ENCODE measurements at regions not wholly inside any gene's neighbourhood (a gene's known extent, or its start where the extent isn't known, plus 50 kb on each side); places are given as distances from the start of the nearest gene placed in this dataset.

DNA sequence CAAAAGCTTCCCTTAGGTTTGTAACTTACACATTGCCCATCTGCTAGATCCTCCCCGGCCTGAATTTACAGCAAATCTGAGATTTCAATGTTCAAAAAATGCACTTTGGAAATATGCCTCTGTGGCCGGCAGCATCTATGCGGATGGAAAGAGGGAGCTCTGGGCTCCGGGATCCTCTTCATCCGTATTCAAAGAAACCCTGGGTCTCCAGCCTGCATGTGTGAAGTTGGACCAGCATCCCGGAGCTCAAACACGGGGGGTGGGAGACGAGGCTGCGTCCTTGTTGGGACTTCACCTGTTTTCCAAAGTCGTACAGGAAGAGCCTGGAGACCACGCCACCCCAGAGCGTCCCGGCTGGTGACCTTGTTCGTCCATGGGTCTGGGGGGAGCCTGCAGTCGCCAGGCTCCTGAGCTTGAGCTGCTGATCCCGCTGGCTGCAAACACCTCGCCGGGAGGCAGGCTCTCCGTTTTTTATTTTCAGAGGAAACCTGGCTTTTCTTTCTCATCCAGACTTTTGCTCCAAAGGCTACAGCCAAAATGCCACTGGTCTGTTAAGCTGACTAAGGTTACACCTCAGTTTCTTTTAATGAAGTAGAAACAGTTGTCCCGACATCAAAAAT is 77.4 kb downstream of the PTGR3 start:
- no peaks in the 10 kb centered on the region for H3K79me1 ChIP-seq (replicated peaks; ENCODE audit: low read length, poor library complexity, severe bottlenecking)

GRCh38 chr18:75130591-75131328 is 78.2 kb downstream of the PTGR3 start:
- H2AFZ ChIP-seq (ENCODE audit: low read depth, low read length): no peak overlapping the region
- no peak overlapping the region for H3K14ac ChIP-seq (ENCODE audit: low read length in 2 of 2)
- H2BK15ac ChIP-seq (ENCODE audit: low read depth, poor library complexity, severe bottlenecking): no peak overlapping the region
- no peak overlapping the region for H4K91ac ChIP-seq (ENCODE audit: low read length)
- no peaks in the 10 kb centered on the region for H3K79me1 ChIP-seq (replicated peaks; ENCODE audit: low read length, poor library complexity, severe bottlenecking)
- H4K8ac ChIP-seq (ENCODE audit: low read length): no peak overlapping the region
- no peaks in the 10 kb centered on the region for H3K9me3 ChIP-seq (ENCODE audit: control insufficient read depth, low read length)
- no peaks in the 10 kb centered on the region for H3K36me3 ChIP-seq (ENCODE audit: control insufficient read depth in 1 of 2, insufficient read depth in 2 of 2, low read depth in 1 of 2, low read length in 2 of 2)
- peaks cover 13% of the 10 kb centered on the region for H3K4me1 ChIP-seq (ENCODE audit: control insufficient read depth, insufficient read depth, low read depth, low read length)
- H3K4me3 ChIP-seq (ENCODE audit: insufficient read depth in 1 of 2, low read depth in 1 of 2, low read length in 2 of 2): peak overlapping the region in 1 of 2 experiments; percentile 50
- H3K4me2 ChIP-seq (ENCODE audit: low read length, poor library complexity, severe bottlenecking): no peak overlapping the region
- 89% methylated on average over 10 of the region's 13 CpGs for WGBS
- DNase-seq: no peak
- H3K18ac ChIP-seq (ENCODE audit: low read depth in 1 of 2, low read length in 2 of 2): no peak overlapping the region
- H3K4ac ChIP-seq (ENCODE audit: low read depth in 1 of 2, low read length in 2 of 2): no peak overlapping the region
- H2AK5ac ChIP-seq (ENCODE audit: low read length, severe bottlenecking): no peak overlapping the region
- H3K9ac ChIP-seq (ENCODE audit: low read length): peak overlapping the region; percentile 33
- H3K27me3 ChIP-seq (ENCODE audit: control insufficient read depth in 1 of 2, insufficient read depth in 1 of 2, low read length in 2 of 2): peaks cover 0 to 22% of the 10 kb centered on the region in 2 experiments
- no peak overlapping the region for H2BK5ac ChIP-seq (ENCODE audit: low read depth, low read length, poor library complexity, severe bottlenecking)
- no peak overlapping the region for H3K23ac ChIP-seq (ENCODE audit: low read length in 2 of 2)
- no peak overlapping the region for H3K27ac ChIP-seq (ENCODE audit: low read length, poor library complexity, severe bottlenecking)
- no peak overlapping the region for H2BK12ac ChIP-seq (ENCODE audit: low read length in 2 of 2)
- no peak overlapping the region for H2BK120ac ChIP-seq (ENCODE audit: low read depth, low read length)

More for the DNA sequence above, 77.4 kb downstream of the PTGR3 start:
- peaks cover 13% of the 10 kb centered on the region for H3K4me1 ChIP-seq (ENCODE audit: control insufficient read depth, insufficient read depth, low read depth, low read length)
- peaks cover 0 to 22% of the 10 kb centered on the region in 2 experiments for H3K27me3 ChIP-seq (ENCODE audit: control insufficient read depth in 1 of 2, insufficient read depth in 1 of 2, low read length in 2 of 2)
- H3K23ac ChIP-seq (ENCODE audit: low read length in 2 of 2): no peak overlapping the region
- H3K4me2 ChIP-seq (ENCODE audit: low read length, poor library complexity, severe bottlenecking): no peak overlapping the region
- 85% methylated on average over 20 of the region's 20 CpGs for WGBS
- no peak for DNase-seq
- H3K4me3 ChIP-seq (ENCODE audit: insufficient read depth in 1 of 2, low read depth in 1 of 2, low read length in 2 of 2): peak overlapping the region in 1 of 2 experiments; percentile 50
- no peak overlapping the region for H4K91ac ChIP-seq (ENCODE audit: low read length)
- H3K18ac ChIP-seq (ENCODE audit: low read depth in 1 of 2, low read length in 2 of 2): no peak overlapping the region
- H2BK5ac ChIP-seq (ENCODE audit: low read depth, low read length, poor library complexity, severe bottlenecking): no peak overlapping the region
- no peak overlapping the region for H2AFZ ChIP-seq (ENCODE audit: low read depth, low read length)
- H2AK5ac ChIP-seq (ENCODE audit: low read length, severe bottlenecking): no peak overlapping the region
- no peak overlapping the region for H3K4ac ChIP-seq (ENCODE audit: low read depth in 1 of 2, low read length in 2 of 2)
- no peak overlapping the region for H2BK120ac ChIP-seq (ENCODE audit: low read depth, low read length)
- H2BK15ac ChIP-seq (ENCODE audit: low read depth, poor library complexity, severe bottlenecking): no peak overlapping the region
- no peaks in the 10 kb centered on the region for H3K36me3 ChIP-seq (ENCODE audit: control insufficient read depth in 1 of 2, insufficient read depth in 2 of 2, low read depth in 1 of 2, low read length in 2 of 2)
- H3K27ac ChIP-seq (ENCODE audit: low read length, poor library complexity, severe bottlenecking): no peak overlapping the region
- H2BK12ac ChIP-seq (ENCODE audit: low read length in 2 of 2): no peak overlapping the region
- H3K9me3 ChIP-seq (ENCODE audit: control insufficient read depth, low read length): no peaks in the 10 kb centered on the region
- no peak overlapping the region for H4K8ac ChIP-seq (ENCODE audit: low read length)
- peak overlapping the region; percentile 33 for H3K9ac ChIP-seq (ENCODE audit: low read length)
- no peak overlapping the region for H3K14ac ChIP-seq (ENCODE audit: low read length in 2 of 2)

GRCh38 chr18:75129717-75130477 is 79.0 kb downstream of the PTGR3 start:
- no peak overlapping the region for H3K9ac ChIP-seq (ENCODE audit: low read length)
- no peak overlapping the region for H3K18ac ChIP-seq (ENCODE audit: low read depth in 1 of 2, low read length in 2 of 2)
- DNase-seq: no peak
- no peak overlapping the region for H2AFZ ChIP-seq (ENCODE audit: low read depth, low read length)
- peaks cover 13% of the 10 kb centered on the region for H3K4me1 ChIP-seq (ENCODE audit: control insufficient read depth, insufficient read depth, low read depth, low read length)
- peak overlapping the region in 1 of 2 experiments; percentile 89 for H3K14ac ChIP-seq (ENCODE audit: low read length in 2 of 2)
- H3K4me2 ChIP-seq (ENCODE audit: low read length, poor library complexity, severe bottlenecking): no peak overlapping the region
- H2BK15ac ChIP-seq (ENCODE audit: low read depth, poor library complexity, severe bottlenecking): no peak overlapping the region
- H3K79me1 ChIP-seq (replicated peaks; ENCODE audit: low read length, poor library complexity, severe bottlenecking): no peaks in the 10 kb centered on the region
- H2BK120ac ChIP-seq (ENCODE audit: low read depth, low read length): no peak overlapping the region
- H2AK5ac ChIP-seq (ENCODE audit: low read length, severe bottlenecking): no peak overlapping the region
- no peak overlapping the region for H4K8ac ChIP-seq (ENCODE audit: low read length)
- H3K27ac ChIP-seq (ENCODE audit: low read length, poor library complexity, severe bottlenecking): no peak overlapping the region
- 94% methylated on average over 18 of the region's 18 CpGs for WGBS
- H3K4me3 ChIP-seq (ENCODE audit: insufficient read depth in 1 of 2, low read depth in 1 of 2, low read length in 2 of 2): no peak overlapping the region
- no peak overlapping the region for H2BK12ac ChIP-seq (ENCODE audit: low read length in 2 of 2)
- no peaks in the 10 kb centered on the region for H3K9me3 ChIP-seq (ENCODE audit: control insufficient read depth, low read length)
- peaks cover 0 to 22% of the 10 kb centered on the region in 2 experiments for H3K27me3 ChIP-seq (ENCODE audit: control insufficient read depth in 1 of 2, insufficient read depth in 1 of 2, low read length in 2 of 2)
- no peak overlapping the region for H4K91ac ChIP-seq (ENCODE audit: low read length)
- H3K23ac ChIP-seq (ENCODE audit: low read length in 2 of 2): no peak overlapping the region
- no peak overlapping the region for H2BK5ac ChIP-seq (ENCODE audit: low read depth, low read length, poor library complexity, severe bottlenecking)
- no peaks in the 10 kb centered on the region for H3K36me3 ChIP-seq (ENCODE audit: control insufficient read depth in 1 of 2, insufficient read depth in 2 of 2, low read depth in 1 of 2, low read length in 2 of 2)
- no peak overlapping the region for H3K4ac ChIP-seq (ENCODE audit: low read depth in 1 of 2, low read length in 2 of 2)

Data from mesenchymal stem cell (in vitro differentiated cells and primary cell).